GM21529 (cell line): ENCODE measurements at regions not wholly inside any gene's neighbourhood (a gene's known extent, or its start where the extent isn't known, plus 50 kb on each side); places are given as distances from the start of the nearest gene placed in this dataset.

Experiments used
- ATAC-seq: cut with Tn5 transposase; IDR thresholded peaks from one replicate; pipeline ENCODE4 v1.9.1; 2021; ENCODE audit not compliant: unreplicated experiment

GRCh38 chr10:113356794-113357680, 195.8 kb upstream of the HABP2 start:
- no peak for ATAC-seq

- no peak for ATAC-seq
Observed at GRCh38 chr10:113357681-113358300, 195.1 kb upstream of the HABP2 start.

- no peak for ATAC-seq
Observed at GRCh38 chr10:113359655-113360054, 193.2 kb upstream of the HABP2 start.

GRCh38 chr10:113360870-113361269, 192.0 kb upstream of the HABP2 start:
- no peak for ATAC-seq

- peak; percentile 48 for ATAC-seq
Observed at GRCh38 chr10:113362645-113363091, 190.2 kb upstream of the HABP2 start.

- no peak for ATAC-seq
Observed at GRCh38 chr10:113364227-113364626, 188.6 kb upstream of the HABP2 start.

GRCh38 chr10:113368666-113369364, 184.0 kb upstream of the HABP2 start:
- no peak for ATAC-seq

- no peak for ATAC-seq
Observed at GRCh38 chr10:113369365-113369694, 183.5 kb upstream of the HABP2 start.

GRCh38 chr10:113376428-113376827, 176.4 kb upstream of the HABP2 start:
- ATAC-seq: no peak

- ATAC-seq: no peak
Observed at GRCh38 chr10:113379091-113379490, 173.8 kb upstream of the HABP2 start.

- ATAC-seq: no peak
Observed at GRCh38 chr10:113381416-113381815, 171.4 kb upstream of the HABP2 start.

GRCh38 chr10:113381981-113382509, 170.8 kb upstream of the HABP2 start:
- peak; percentile 61 for ATAC-seq

GRCh38 chr10:113382691-113383090, 170.2 kb upstream of the HABP2 start:
- ATAC-seq: no peak

- no peak for ATAC-seq
Observed at GRCh38 chr10:113384181-113384580, 168.7 kb upstream of the HABP2 start.

GRCh38 chr10:113385021-113385999, 167.5 kb upstream of the HABP2 start:
- peak; percentile 76 for ATAC-seq

- ATAC-seq: no peak
Observed at GRCh38 chr10:113386005-113386404, 166.8 kb upstream of the HABP2 start.

- no peak for ATAC-seq
Observed at GRCh38 chr10:113389969-113390368, 162.9 kb upstream of the HABP2 start.

GRCh38 chr10:113390896-113391295, 162.0 kb upstream of the HABP2 start:
- ATAC-seq: no peak

GRCh38 chr10:113397047-113397446, 155.8 kb upstream of the HABP2 start:
- ATAC-seq: no peak

GRCh38 chr10:113399065-113399464, 153.8 kb upstream of the HABP2 start:
- ATAC-seq: no peak
